ENCODE measurements at regions not wholly inside any gene's neighbourhood (a gene's known extent, or its start where the extent isn't known, plus 50 kb on each side); places are given as distances from the start of the nearest gene placed in this dataset.

- intact Hi-C loops (cut with DNase I) = no loop called here
- no peak overlapping the region for H3K4me3 ChIP-seq
- H3K4me1 ChIP-seq = no peaks in the 10 kb centered on the region
- no peak for ATAC-seq
- no CpG with 5 or more reads among the region's 1 CpG for WGBS (ENCODE audit: insufficient coverage, low coverage, low lambda C conversion rate, missing lambda C conversion rate)
- H3K9me3 ChIP-seq = no peaks in the 10 kb centered on the region
- no peaks in the 10 kb centered on the region for H3K36me3 ChIP-seq
- TF ChIP-seq POLR2A (IDR thresholded peaks at IDR 0.05) = no peak
- TF ChIP-seq, protein P1, sequence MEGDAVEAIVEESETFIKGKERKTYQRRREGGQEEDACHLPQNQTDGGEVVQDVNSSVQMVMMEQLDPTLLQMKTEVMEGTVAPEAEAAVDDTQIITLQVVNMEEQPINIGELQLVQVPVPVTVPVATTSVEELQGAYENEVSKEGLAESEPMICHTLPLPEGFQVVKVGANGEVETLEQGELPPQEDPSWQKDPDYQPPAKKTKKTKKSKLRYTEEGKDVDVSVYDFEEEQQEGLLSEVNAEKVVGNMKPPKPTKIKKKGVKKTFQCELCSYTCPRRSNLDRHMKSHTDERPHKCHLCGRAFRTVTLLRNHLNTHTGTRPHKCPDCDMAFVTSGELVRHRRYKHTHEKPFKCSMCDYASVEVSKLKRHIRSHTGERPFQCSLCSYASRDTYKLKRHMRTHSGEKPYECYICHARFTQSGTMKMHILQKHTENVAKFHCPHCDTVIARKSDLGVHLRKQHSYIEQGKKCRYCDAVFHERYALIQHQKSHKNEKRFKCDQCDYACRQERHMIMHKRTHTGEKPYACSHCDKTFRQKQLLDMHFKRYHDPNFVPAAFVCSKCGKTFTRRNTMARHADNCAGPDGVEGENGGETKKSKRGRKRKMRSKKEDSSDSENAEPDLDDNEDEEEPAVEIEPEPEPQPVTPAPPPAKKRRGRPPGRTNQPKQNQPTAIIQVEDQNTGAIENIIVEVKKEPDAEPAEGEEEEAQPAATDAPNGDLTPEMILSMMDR (IDR thresholded peaks at IDR 0.05) = no peak
- DNase-seq = no peak
- no peaks in the 10 kb centered on the region for H3K27me3 ChIP-seq
- no peak overlapping the region for H3K27ac ChIP-seq
Measured at GRCh38 chr5:123966781-123967180, 454.8 kb downstream of the CSNK1G3 start.

- no peaks in the 10 kb centered on the region for H3K4me1 ChIP-seq
- TF ChIP-seq, protein P1 (IDR thresholded peaks at IDR 0.05) = no peak
- TF ChIP-seq POLR2A (IDR thresholded peaks at IDR 0.05) = no peak
- no peak overlapping the region for H3K4me3 ChIP-seq
- H3K27ac ChIP-seq = no peak overlapping the region
- DNase-seq (no peak), ATAC-seq (no peak)
- H3K9me3 ChIP-seq = no peaks in the 10 kb centered on the region
- H3K27me3 ChIP-seq = no peaks in the 10 kb centered on the region
- intact Hi-C loops (cut with DNase I) = no loop called here
- 81% methylated on average over 3 of the region's 3 CpGs for WGBS (ENCODE audit: insufficient coverage, low coverage, low lambda C conversion rate, missing lambda C conversion rate)
- H3K36me3 ChIP-seq = no peaks in the 10 kb centered on the region
Measured at GRCh38 chr5:123965626-123966025, 453.6 kb downstream of the CSNK1G3 start.

- no peak overlapping the region for H3K4me3 ChIP-seq
- WGBS (ENCODE audit: insufficient coverage, low coverage, low lambda C conversion rate, missing lambda C conversion rate) = 38% methylated on average over 1 of the region's 1 CpG
- intact Hi-C loops (cut with DNase I) = no loop called here
- H3K4me1 ChIP-seq = no peaks in the 10 kb centered on the region
- ATAC-seq (no peak), DNase-seq (no peak)
- no peaks in the 10 kb centered on the region for H3K9me3 ChIP-seq
- no peaks in the 10 kb centered on the region for H3K36me3 ChIP-seq
- H3K27me3 ChIP-seq = no peaks in the 10 kb centered on the region
- TF ChIP-seq, protein P1 (IDR thresholded peaks at IDR 0.05) = no peak
- no peak for TF ChIP-seq POLR2A (IDR thresholded peaks at IDR 0.05)
- no peak overlapping the region for H3K27ac ChIP-seq
Measured at GRCh38 chr5:123964884-123965283, 452.9 kb downstream of the CSNK1G3 start.

- 59% methylated on average over 5 of the region's 5 CpGs for WGBS (ENCODE audit: insufficient coverage, low coverage, low lambda C conversion rate, missing lambda C conversion rate)
- H3K9me3 ChIP-seq = no peaks in the 10 kb centered on the region
- DNase-seq = no peak
- no peak overlapping the region for H3K27ac ChIP-seq
- intact Hi-C loops (cut with DNase I) = no loop called here
- no peaks in the 10 kb centered on the region for H3K36me3 ChIP-seq
- H3K4me3 ChIP-seq = no peak overlapping the region
- ATAC-seq = no peak
- no peak for TF ChIP-seq POLR2A (IDR thresholded peaks at IDR 0.05)
- TF ChIP-seq, protein P1 (IDR thresholded peaks at IDR 0.05) = no peak
- no peaks in the 10 kb centered on the region for H3K4me1 ChIP-seq
- H3K27me3 ChIP-seq = no peaks in the 10 kb centered on the region
Measured at GRCh38 chr5:123960526-123960925, 448.5 kb downstream of the CSNK1G3 start.

- Histone ChIP-seq H3K4me1 (no peaks in the 10 kb centered on the region), H3K36me3 (no peaks in the 10 kb centered on the region), H3K27ac (no peak overlapping the region), H3K4me3 (no peak overlapping the region), H3K9me3 (no peaks in the 10 kb centered on the region), H3K27me3 (no peaks in the 10 kb centered on the region)
- WGBS (ENCODE audit: insufficient coverage, low coverage, low lambda C conversion rate, missing lambda C conversion rate) = 82% methylated on average over 3 of the region's 3 CpGs
- DNase-seq (no peak), ATAC-seq (no peak)
- TF ChIP-seq, protein P1 (IDR thresholded peaks at IDR 0.05) = no peak
- TF ChIP-seq POLR2A (IDR thresholded peaks at IDR 0.05) = no peak
- intact Hi-C loops (cut with DNase I) = no loop called here
Measured at GRCh38 chr5:123951582-123951977, 439.6 kb downstream of the CSNK1G3 start.

Data from right lobe of liver (tissue), 6 donors.